Choroid plexus epithelial cell (primary cell): ENCODE measurements at regions not wholly inside any gene's neighbourhood (a gene's known extent, or its start where the extent isn't known, plus 50 kb on each side); places are given as distances from the start of the nearest gene placed in this dataset.

ENCODE experiments used
- DNase-seq: peaks from one replicate; pipeline ENCODE4 v3.0.0-alpha.2; 2010; ENCODE audit warnings: low read depth
- H3K4me3 ChIP-seq: 2 replicates; pipeline ENCODE4 v1.5.1; 2011; ENCODE audit warnings: low read depth, mild to moderate bottlenecking, control low read depth, low read length, moderate library complexity
- CTCF ChIP-seq: conservative IDR thresholded peaks from 2 replicates; pipeline ENCODE4 v1.5.1; 2011; ENCODE audit warnings: low read depth, mild to moderate bottlenecking, control low read depth, inconsistent platforms, low read length, moderate library complexity

GRCh38 chr15:91576096-91576495, 277.4 kb upstream of the SLCO3A1 start:
- TF ChIP-seq CTCF: no peak
- no peak for DNase-seq
- no peak overlapping the region for H3K4me3 ChIP-seq

- no peak for DNase-seq
- no peak for TF ChIP-seq CTCF
- H3K4me3 ChIP-seq: no peak overlapping the region
These were observed 275.0 kb upstream of the SLCO3A1 start for GRCh38 chr15:91578511-91578910.

GRCh38 chr15:91584895-91585294, 268.6 kb upstream of the SLCO3A1 start:
- no peak for TF ChIP-seq CTCF
- no peak for DNase-seq
- no peak overlapping the region for H3K4me3 ChIP-seq

- no peak for TF ChIP-seq CTCF
- no peak for DNase-seq
- no peak overlapping the region for H3K4me3 ChIP-seq
These were observed 266.9 kb upstream of the SLCO3A1 start for GRCh38 chr15:91586560-91586959.

GRCh38 chr15:91589360-91589759, 264.1 kb upstream of the SLCO3A1 start:
- H3K4me3 ChIP-seq: no peak overlapping the region
- TF ChIP-seq CTCF: no peak
- no peak for DNase-seq

- no peak for TF ChIP-seq CTCF
- DNase-seq: no peak
- no peak overlapping the region for H3K4me3 ChIP-seq
These were observed 260.9 kb upstream of the SLCO3A1 start for GRCh38 chr15:91592567-91592966.

GRCh38 chr15:91593067-91593466, 260.4 kb upstream of the SLCO3A1 start:
- no peak for DNase-seq
- no peak overlapping the region for H3K4me3 ChIP-seq
- TF ChIP-seq CTCF: no peak
